Limb (tissue), 2 donors: ENCODE measurements at regions not wholly inside any gene's neighbourhood (a gene's known extent, or its start where the extent isn't known, plus 50 kb on each side); places are given as distances from the start of the nearest gene placed in this dataset.

Source experiments
- DNase-seq, 2 donors: peaks; one replicate each; pipeline ENCODE4 v3.0.0-alpha.2; 2016; ENCODE audit errors: extremely low spot score in 2 of 2

DNA sequence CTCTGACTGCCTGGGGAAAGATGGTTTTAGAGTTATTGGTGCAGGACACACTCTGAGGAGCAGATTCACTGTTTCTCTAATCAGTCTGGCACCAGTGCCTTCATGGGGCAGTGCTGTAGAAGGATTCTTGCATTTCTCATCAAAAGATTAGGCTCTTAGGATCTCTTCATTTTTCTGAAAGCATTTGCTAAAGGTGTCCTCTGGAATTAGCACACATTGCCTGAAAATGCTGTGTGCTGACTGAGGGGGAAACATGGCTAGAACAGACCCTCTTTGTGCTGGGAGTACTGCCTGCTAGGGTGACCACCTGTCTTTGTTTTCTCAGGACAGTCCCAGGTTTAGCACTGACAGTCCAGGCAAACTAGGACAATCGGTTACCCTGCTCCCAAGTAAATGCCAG lies 301.0 kb downstream of the PTEN start:
- DNase-seq, result no peak

- peak in 1 of 2 donors; percentile 20 for DNase-seq
Observed at GRCh38 chr10:88165849-88166271, 302.4 kb downstream of the PTEN start.

GRCh38 chr10:88168171-88169036 lies 305.0 kb downstream of the PTEN start:
- DNase-seq, result no peak

DNA sequence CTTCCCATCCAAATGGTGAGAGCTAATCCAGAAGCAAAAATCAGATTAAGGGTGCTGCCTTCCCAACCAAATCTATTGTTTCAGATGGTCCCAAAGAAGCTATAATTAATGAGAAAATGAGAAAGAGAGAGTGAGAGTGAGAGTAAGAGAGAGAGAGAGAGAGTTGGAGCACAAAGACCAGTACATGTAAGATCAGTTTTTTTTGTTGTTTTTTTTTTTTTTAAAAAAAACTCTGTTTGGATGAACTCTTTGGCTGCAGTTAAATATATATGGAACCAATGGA lies 305.6 kb downstream of the PTEN start:
- no peak for DNase-seq

GRCh38 chr10:88170628-88171027 lies 307.2 kb downstream of the PTEN start:
- no peak for DNase-seq

- no peak for DNase-seq
Observed at GRCh38 chr10:88172159-88172558, 308.7 kb downstream of the PTEN start.

GRCh38 chr10:88174391-88174790 lies 311.0 kb downstream of the PTEN start:
- no peak for DNase-seq

DNA sequence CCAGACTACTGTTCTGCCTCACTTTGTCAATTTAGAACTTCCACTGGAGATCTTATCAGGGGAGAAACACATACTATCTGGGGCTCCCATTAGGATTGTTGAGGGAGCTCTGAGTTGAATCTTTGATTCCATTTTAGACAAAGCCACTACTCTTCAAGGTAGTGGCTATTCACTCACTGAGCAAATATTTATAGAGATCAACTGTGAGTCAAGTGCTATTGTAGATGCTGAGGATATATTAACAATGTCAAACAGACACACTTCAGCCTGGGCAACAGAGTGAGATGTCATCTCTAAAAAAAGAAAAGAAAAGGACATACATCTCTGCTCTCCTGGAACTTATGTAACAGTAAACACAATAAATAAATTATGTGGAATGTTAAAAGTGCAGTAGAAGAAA lies 315.3 kb downstream of the PTEN start:
- DNase-seq, result no peak

- DNase-seq, result no peak
Observed at GRCh38 chr10:88179831-88180230, 316.4 kb downstream of the PTEN start.

DNA sequence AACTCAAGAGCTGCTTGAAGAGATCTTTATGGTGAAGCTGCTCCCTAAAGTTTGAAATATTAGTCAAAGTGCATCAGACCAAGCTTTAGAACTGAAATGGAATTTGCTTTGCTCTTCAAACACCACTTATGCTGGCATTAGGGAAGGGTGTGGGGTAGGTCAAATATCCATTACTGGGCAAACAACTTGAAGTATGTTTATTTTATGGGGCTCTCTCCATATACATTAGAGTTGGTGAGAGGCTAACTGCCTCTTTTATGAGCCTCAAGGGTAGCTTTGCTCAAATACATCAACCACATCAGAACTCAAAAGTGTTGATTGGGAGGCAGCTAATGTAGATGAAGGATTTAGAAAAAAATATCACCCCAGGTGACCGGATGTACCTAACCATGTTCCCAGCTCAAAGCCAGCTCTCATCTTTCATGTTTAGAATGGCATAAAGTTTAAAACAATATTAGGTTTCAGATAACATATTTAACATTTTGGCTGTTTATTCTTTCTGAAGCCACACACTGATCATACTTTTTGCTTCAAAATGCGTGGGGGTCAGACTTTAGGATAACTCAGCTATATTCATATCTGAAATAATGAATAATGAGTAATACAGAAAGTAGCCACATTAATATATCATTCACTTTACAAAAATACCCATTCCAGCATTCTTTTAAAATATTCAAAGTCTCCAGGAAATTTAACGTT lies 318.6 kb downstream of the PTEN start:
- no peak for DNase-seq

DNA sequence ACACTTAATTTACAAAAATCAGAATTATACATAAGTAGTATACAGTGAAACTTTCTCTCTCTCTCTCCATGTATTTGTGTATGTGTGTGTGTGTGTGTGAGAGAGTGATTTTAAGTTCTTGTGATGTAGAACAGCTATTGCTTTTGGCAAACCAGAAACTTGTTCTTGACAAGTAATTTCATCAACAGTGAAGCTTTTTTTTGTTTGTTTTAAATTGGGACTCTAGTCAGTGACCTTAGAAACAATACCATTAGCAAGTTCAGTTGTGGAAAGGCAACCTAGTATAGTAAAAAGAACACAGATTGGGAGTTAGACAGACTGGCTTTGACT lies 319.1 kb downstream of the PTEN start:
- no peak for DNase-seq

DNA sequence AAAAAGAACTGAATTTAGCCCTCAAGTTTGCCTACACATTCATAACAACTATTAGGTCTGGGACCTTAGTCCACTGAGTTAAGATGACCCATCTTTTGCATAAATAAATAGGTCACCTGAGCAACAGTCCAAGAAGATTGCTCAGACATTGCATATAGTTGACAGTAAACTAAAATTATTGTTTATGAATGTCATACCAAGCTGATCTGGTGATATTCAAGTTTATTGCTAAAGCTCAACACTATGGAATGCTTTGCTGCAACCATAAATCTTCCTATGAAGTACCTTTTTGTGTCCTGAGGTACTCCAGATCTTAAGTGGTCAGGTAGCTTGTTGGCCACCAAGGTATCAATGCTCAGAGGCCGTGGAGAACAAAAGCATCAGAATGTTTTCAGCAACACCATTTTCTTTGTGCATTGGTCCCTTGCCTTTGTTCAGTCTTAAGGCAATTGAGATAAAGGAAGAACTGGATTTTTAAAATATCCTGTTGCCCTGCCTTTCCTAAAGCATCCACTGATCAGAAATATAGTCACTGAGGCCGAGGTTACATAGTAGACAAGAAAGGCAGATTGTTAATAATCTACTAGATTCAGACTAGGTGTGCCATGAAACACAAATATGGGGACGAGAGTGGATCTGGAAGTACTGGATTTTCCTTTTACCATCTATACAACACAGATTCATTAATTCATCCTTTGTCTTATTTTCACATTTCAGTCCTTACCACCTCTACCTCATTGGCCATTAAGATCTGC lies 321.3 kb downstream of the PTEN start:
- no peak for DNase-seq

GRCh38 chr10:88185830-88186229 lies 322.4 kb downstream of the PTEN start:
- no peak for DNase-seq

- DNase-seq, result no peak
Observed at GRCh38 chr10:88186335-88186734, 322.9 kb downstream of the PTEN start.

- no peak for DNase-seq
Observed at GRCh38 chr10:88187472-88187871, 324.0 kb downstream of the PTEN start.

DNA sequence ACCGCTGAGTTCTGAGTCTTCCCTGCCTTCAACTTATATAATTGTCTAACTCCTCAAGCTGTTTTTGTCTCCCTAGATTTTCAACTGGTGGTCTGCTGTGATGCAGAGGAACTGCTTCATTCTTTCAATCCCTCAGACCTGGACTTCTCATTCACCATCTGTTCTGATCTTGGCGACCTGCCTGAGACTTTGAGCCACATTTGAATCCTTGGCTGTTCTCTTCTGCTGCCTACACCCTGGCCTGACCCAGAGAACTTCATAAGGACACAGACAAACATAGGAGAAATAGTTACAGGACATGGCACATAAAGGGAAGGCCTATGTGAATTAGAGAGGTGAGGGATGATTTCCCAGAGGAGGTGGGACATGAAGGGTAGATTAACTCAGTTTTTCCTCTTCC lies 326.7 kb downstream of the PTEN start:
- no peak for DNase-seq

- no peak for DNase-seq
Observed at GRCh38 chr10:88190540-88191235, 327.3 kb downstream of the PTEN start.

DNA sequence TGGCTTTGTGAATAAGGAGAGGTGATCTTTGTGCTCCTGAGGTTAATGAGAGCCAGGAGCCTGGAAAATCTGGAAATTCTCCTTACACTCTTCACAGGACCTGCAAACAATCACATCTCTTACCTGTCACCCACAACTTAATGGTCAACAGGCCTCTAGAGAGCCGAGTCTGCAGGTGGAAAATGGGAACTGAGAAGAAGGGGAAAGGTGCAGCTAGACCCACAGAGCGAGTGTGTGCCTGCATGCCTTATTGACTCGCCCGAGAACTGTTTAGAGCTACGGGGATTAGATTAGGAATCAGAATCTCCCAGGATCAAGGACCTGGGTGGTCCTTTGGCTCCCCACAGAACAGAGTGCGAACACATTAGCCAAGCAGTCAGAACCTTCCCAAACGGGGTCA lies 329.6 kb downstream of the PTEN start:
- DNase-seq, result no peak

DNA sequence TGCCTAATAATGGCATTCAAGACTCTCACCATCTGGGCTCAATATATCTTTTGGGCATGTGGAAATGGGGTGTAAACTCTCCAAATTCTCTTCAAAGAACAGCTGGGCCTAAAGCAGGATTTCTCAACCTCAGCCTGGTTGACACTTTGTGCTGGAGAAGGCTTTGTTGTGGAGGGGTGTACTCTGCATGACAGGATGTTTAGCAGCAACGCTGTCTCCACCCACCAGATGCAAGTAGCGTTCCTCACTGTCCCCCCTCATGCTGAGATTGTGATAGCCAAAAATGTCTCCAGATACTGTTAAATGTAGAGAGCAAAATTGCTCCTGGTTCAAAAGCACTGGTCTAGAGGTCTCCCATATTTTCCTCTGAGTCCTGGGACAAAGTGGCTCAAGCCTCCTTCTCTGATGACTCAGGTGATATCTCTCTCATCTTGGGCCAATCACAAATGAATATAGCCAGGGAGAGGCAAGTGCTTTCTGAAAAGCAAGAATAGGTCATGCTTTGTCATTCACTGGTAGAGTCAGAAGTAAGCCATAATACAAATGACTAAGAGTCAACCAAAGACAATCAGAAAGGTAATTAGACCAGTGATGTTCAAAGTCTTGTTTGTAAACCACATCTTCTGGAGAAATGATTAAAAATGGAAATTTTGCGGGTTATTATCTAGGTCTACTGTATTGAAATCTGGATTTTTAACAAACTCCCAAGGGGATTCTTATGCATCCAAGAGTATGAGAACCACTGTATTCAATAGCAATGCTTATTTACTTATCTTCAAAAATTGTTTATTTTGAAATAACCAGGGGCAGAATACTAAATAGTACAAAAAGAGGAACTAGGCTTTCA lies 330.8 kb downstream of the PTEN start:
- no peak for DNase-seq

- no peak for DNase-seq
Observed at GRCh38 chr10:88194961-88195367, 331.5 kb downstream of the PTEN start.

- DNase-seq, result no peak
Observed at GRCh38 chr10:88195841-88196240, 332.4 kb downstream of the PTEN start.
